Stimulated activated CD8-positive, alpha-beta memory T cell treated with anti-CD3 and anti-CD28 coated beads, Interleukin-4, amount 100 ng/mL, for 1 hour (primary cell): ENCODE measurements at regions not wholly inside any gene's neighbourhood (a gene's known extent, or its start where the extent isn't known, plus 50 kb on each side); places are given as distances from the start of the nearest gene placed in this dataset.
"Not testable (repeated sequence)": the region's sequence is repeated elsewhere in the genome, so short reads cannot be mapped to it uniquely, and the experiment has no call there.

Source experiments
- DNase-seq, 2 donors: peaks; one replicate each; pipeline ENCODE4 v3.0.0-alpha.2; 2020; ENCODE audit warnings: low read depth in 2 of 2, low spot score in 1 of 2

DNA sequence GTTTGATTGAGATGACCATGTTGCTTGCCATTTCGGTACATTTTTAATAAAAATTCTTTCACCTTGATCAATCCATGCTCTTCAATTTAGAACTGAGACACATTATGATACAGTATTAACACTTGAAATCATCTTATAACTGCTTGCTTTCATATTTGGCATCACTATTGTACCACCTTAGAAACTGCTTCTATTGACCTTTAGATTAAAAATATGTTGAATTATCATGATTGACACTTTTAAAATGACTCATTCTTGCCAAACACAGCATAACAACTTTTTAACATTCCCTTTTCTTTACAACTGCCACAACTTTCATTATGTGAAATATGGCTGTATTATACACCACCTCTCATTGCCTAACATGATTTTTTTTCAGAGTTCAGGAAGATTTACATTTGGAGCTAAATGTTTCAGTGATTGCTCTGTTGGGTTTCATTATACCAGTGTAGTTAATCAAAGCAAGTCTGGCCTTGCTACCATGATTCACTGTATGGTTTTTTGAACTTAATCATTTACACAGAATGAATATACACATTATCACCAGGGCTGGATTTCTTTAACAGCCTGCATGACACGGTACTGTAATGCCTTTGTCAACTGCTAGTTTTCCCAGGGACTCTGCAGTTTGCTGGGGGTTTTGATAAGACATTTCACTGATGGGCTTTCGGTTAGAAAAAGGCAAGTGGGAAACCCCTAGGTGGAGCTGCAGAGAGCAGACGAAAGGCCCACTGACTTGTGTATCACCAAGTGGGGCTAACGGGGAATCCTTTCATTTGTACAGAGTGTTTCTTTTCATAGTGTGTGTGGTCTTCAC, 93.6 kb upstream of the TLE4 start:
- DNase-seq, result no peak

DNA sequence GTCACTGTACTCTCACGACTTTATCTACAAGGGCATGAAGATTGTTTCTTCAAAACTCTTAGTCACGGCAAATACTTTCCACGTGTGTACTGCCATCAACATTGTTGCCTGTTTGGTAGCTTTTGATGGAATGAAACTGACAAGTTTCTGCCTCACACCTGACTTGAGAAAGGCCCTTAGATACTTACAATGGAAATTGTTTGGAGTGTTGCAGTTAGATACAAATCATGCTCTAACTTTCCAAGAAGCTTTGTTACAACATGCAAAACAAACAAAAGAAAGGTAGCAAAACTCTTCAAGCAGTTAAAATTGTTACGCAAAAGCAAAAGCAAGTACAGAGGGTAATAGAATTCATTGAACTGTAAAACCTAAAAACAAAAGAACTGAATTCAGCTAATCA, 91.1 kb upstream of the TLE4 start:
- DNase-seq, result no peak

DNA sequence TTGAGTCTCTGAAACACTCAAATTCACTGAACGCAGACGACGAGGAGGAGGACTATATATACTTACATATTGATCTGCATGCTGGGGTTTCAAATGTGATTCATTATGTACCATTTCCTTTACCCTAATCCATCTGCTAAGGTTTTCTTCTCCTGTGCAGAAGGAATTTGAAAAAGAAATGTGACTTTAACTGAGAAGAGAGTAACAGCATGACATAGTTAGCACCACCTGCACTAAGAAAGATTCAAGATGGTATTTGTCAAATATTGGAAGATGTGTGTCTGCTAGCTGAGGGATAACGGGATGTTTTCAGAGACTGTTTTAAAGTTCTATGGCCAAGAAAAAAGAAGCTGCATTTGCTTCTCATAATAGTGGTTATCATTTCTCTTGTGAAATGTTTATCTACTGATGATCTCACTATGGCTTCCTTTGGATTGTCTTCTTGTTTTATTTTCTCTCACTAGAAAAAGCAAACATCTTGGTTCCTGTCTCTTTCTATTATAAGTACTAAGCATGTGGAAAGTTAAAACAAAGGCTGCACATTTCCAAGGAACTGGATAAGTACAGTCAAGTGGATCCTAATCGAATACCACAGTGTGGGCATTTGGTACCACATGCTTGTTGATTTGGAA, 89.8 kb upstream of the TLE4 start:
- DNase-seq, result no peak

DNA sequence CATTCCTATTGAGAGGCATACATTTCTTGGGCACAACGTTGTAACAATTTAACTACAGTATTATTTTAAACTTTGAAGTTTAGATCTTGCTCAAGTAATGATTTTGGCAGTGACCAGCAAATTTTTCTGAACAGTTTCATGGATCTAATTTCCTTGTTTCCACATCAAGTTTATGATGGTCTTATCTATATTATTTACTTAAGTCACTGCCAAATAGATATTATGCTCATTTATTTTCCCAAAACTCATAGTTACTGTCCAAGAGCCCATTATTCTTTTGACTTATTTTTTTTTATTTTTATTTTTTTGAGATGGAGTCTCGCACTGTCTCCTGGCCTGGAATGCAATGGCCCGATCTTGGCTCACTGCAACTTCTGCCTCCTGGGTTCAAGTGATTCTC, 86.5 kb upstream of the TLE4 start:
- no peak for DNase-seq

GRCh38 chr9:79489261-79490000, 82.3 kb upstream of the TLE4 start:
- DNase-seq, result no peak

DNA sequence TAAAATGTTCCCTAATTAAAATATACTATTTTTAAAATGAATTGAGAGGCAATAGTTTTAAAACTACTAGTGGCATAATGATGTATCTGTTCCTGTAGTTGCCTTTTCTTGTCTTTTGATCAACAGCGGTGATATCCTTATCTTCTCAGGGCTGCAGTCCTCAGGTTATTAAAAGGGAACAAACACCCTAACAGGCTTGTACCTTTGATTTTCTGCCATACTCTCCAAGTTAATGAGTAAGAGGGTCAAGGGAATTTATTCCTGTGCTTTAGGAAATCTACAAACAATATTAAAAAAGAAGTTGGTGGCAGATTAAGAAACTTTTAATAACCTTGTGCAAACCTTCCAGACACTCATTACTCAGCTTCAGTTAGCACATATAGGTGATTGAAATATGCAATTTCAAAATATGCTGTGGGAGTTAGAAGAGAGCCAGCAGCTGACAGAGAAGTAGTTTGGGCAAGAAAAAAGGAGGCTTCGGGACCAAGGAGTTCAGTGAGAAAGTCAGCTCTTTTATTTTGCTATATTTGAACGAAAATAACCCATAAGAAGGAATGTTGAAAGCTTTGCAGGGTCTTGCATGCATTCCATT, 81.0 kb upstream of the TLE4 start:
- DNase-seq, result no peak

DNA sequence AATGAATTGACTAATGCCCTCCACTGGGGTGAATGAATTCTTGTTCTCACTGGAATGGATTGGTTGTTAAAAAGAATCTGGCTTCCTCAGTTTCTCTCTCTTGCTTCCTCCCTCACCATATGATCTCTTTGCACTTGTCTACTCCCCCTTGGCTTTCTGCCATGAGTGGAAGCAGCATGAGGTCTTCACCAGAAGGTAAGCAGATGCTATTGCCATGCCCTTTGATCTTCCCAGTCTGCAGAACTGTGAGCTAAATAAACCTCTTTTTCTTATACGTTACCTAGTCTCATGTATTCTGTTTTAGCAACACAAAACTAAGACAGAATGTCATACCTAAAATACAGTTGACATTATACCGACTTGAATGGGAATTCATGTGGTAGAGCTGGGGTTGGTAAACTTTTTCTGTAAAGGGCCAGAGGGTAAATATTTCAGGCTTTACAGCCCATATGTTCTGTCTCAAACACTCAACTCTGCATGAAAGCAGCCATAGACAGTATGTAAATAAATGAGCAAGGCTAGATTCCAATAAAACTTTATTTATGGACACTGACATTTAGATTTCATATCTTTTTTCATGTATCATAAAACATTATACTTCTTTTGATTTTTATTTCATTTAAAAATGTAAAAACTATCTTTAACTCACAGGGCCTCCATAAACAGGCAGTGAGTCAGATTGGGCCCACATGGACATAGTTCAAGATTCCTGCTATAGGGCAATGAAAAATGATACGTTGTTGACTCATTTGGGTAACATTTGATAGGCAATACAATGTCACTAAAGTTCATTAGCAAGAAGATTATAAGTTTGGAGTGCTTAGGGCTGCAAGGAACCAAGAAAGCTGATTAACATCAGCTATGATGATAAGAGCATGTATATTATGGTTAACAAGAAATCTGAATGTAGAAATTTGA, 79.4 kb upstream of the TLE4 start:
- no peak for DNase-seq

GRCh38 chr9:79500196-79500864, 71.4 kb upstream of the TLE4 start:
- not testable (repeated sequence) for DNase-seq

- DNase-seq, result no peak
These were observed 70.2 kb upstream of the TLE4 start for GRCh38 chr9:79501546-79501945.

- no peak for DNase-seq
These were observed 64.0 kb upstream of the TLE4 start for GRCh38 chr9:79507801-79508200.

DNA sequence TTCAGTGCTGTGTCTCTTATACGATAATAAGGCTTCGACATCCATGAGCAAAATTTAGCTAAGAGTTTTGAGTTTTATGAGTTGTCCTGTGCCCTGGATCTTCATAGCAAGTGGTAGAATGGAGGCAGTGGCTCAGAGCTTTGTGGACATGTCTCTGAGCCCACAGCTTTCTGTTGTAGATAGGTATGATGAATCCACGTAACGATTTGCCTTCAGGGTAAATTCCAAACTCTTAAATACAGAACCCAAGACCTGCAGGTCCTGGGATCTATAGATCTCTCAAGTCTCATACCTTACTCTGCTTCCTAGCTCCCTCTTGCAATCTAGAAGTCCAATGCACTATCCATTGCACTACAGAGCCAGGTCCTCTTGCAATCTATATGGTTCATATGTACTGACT, 59.5 kb upstream of the TLE4 start:
- DNase-seq, result no peak
